Effector CD8-positive, alpha-beta T cell (primary cell): ENCODE measurements at regions not wholly inside any gene's neighbourhood (a gene's known extent, or its start where the extent isn't known, plus 50 kb on each side); places are given as distances from the start of the nearest gene placed in this dataset.
"Not testable (repeated sequence)": the region's sequence is repeated elsewhere in the genome, so short reads cannot be mapped to it uniquely, and the experiment has no call there.

Source experiments
- DNase-seq: peaks from one replicate; lab custom pipeline; 2025; lab: John Stamatoyannopoulos, UW

DNA sequence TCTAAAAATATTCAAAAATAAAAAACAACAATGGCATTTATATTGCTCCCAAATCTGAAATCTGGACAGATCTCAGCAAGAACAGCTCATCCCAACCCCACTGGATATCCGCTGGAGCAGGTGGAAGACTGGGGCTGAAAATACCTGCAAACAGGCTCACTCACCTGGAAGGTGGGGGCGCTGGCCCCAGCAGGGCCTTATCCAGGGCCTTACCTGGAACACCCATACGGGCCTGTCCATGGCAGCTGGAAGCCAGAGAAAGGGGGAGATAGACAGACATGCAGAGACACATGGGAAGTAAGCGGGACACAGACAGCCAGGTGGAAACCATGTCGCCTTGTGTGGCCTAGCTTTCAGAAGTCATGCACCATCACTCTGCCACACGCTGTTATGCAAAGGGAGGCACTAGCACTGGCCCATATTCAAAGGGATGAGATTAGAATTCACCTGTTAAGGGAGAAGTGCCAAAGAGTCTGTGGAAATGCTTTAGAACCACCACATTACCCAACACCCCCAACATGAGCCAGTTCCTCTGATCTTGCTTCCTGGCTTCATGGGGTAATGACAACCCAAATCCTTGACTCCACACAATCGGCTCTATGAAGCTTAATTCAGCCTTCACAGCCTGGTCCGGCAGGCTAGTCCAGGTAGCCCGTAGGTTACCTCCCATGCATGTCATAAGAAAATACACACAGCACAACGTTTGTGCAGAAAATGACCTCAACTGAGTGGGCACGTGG, 99.0 kb upstream of the CDYL start:
- no peak for DNase-seq

DNA sequence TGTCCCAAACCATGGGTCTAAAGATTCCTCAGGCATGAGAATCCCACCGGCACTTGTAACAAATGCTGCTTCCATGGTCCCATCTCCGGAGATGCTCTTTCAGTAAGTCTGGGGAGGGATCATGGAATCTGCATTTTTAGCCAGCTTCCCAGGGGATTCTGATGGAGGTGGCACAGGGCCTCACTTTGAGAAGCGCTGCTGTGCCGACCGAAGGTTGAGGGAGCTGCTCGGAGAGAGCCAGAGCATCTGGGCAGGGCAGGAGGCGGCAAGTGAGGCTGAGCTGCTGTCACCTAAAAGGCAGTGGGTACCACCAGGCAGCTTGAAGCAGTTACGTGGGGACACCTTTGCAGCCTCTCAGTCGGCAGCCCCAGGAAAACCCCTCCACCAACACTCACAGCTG, 100.2 kb upstream of the CDYL start:
- no peak for DNase-seq

DNA sequence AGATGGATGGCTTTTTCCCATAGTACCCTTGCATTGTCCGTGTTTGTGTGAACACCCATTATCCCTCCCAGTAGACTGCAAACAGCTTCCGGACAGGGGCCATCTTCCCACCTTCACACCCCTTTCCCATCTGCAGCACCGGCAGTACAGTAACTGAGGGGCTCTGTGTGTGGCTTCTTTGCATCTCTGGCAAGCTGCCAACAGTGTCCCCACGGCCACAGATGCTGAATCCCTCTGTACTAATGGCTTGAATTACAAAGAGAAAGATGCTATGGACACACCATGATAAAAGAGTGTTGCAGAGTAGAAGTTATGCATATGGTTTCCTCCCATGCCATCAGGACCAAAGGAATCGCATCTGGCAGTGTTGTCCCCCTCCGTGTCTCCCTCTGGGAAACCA, 101.1 kb upstream of the CDYL start:
- DNase-seq: no peak

DNA sequence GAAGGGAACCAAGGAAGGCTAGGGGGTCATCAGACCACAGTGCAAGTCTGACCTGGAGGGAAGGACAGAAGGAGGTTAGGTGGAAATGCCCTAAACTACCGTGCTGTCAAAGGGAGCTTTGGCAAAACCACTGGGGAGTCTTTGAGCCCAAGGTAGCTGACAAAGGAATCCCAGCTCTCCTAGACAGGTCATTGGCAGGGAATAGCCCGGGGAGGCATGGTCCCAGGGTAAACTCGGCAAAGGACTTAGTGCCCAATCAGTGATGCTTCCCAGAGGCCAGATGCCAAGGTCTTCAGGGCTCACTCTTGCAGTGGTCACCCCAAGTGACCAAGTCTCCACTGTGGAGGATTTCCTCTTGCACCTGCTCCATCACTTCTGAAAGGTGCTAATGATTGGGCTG, 102.3 kb upstream of the CDYL start:
- no peak for DNase-seq

DNA sequence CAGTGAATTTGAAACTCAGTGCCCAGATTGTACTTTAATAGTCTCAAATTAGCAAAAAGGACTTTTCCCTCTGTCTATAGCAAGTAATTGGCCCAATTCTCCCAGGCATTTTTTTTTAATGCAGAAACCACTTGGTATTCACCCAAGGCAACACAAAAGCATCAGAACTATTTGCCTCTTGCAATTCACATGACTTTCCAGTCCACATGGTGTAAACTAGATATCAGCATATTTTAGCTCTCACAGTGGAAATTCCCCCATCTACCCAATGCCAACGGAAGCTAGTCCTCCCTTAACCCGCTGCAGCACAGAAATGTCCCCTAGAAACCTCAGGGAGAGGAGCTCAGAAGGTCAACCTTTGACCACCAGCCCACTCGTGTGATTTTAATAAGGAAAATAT, 103.4 kb upstream of the CDYL start:
- DNase-seq: no peak

DNA sequence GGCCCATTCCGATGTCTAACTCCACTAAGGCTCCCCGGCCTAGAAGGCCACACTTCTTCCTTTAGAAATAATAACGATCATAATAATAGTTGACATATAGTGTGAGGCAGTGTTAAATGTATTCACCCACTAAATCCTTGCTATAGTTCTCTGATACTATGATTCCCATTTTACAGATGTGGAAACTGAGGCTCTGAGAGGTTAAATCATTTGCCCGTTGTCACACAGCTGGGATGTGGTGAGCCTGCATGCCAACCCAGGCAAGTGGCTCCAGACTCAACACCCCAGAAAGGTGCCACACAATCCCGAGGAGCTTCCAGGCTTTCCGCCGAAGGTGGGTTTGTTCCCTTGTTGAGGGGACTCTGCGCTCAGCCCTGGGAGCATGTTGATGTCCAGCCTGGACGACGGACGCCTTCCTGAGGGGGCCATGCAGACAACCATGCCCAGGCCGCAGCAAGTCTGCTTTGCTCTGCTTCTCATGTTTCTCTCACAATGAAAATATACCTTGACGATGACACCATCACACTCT, 104.6 kb upstream of the CDYL start:
- DNase-seq: no peak

DNA sequence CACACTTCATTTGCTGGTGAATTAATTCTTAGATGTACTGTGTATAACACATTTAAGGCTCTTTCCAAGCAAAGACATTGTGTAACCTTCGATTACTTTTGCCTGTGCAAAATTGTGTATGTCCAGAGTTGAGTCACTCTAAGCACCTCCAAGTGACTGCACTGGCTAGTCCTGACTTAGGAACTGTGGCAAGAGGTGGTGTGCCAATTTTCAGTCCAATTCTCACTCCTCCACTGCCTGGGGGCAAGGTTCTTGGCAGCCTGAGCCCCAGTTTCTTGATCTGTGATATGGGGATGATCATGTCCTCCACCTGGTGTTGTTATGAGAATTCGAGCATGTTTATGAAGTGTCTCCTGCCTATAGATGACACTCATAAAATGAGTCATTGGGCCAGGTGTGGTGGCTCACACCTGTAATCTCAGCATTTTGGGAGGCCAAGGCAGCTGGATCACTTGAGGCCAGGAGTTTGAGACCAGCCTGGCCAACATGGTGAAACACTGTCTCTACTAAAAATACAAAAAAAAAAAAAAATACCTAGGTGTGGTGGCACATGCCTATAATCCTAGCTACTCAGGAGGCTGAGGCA, 105.3 kb upstream of the CDYL start:
- DNase-seq: no peak

DNA sequence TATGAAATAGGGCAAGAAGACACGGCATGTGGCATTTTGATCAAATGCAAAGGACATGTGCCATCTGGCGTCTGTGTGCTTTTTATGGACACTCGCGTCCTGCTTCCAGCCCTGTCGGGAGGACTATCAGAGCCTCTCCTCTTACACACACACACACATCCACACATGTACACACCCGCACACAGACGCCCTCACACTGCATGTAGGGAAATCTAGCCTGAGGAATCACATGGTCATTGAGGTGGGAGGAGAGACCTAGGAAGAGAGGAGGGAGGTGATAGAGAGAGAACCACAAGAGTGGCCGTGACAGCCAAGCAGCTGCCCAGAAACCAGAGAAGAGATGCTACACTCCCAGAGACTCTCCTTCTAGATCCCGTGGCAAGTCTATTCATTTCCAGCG, 105.9 kb upstream of the CDYL start:
- DNase-seq: no peak

DNA sequence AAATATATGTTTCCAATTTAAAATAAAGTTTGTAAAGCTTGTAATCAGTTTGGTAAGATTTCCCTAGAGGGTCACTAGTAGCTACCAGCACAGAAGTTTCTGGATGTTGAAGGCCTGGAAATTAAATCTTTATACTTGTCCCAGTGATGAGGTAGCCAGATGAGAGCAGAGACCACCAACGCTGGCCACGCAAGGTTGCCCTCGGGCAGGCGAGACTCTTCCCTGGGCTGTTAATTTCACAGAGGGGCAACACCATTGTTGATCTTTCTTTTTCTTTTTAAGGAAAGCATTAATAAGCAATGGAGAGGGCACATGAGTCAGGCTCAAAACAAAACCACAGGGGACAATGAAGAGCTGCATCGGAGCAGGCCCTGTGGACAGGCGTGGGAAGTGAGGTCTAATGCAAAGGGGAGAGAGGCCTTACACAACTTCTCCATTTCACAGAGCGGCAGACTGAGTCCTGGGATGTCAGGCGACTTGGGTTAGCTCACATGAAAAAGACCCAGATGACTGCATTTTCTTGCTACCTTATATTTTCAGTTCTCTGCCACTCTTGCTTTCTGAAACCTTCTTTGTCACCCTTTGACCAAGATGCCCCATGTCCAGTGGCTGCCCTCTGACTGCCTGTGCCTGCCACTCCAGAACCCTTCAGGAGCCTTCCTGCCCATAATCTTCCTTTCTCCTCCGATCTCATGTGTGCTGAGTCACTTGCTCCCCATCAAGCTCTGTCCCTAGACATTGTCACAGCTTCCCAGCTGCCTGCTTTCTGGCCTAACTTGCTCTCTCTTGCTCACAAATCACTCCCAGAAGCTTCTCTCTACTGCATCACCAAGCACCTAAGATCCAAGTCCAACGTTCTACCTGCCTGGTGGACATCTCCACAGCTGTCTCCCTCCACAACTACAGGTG, 107.7 kb upstream of the CDYL start:
- DNase-seq: no peak

DNA sequence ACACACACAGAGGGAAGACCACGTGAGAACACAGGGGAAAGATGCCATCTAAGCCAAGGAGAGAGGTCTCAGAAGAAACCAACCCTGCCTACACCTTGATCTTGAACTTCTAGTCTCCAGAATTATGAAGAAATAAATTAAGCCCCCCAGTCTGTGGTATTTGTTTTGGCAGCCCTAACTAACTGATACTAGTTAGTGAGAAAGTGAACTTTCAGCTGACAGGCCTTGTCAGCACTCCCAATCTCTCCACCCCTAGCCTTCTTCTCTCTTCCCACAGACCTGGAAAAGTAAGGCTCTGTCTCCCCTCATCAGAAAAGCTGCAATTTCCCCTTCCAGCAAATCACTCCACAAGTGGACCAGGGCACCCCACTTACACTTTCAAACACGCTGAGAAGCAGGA, 108.6 kb upstream of the CDYL start:
- DNase-seq: no peak

DNA sequence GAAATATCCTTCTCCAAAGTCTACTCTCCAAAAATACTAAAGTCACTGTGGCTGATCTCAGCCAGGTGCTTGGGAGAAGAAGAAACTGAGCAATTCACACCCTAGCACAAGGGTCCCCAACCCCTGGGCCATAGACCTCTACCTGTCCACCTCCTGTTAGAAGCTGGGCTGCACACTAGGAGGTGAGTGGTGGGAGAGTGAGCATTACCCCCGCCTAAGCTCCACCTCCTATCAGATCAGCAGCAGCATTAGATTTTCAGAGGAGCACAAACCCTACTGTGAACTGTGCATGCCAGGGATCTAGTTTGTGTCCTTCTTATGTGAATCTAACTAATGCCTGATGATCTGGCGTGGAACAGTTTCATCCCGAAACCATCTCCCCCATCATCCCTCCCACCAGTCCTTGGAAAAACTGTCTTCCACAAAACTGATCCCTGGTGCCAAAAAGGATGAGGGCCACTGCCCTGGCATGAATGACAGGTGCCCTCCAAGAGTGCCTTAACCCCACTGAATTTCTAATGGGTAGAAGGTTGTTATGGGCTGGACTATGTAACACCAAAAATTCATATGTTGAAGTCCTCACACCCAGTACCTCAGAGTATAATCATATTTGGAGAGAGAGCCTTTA, 109.2 kb upstream of the CDYL start:
- DNase-seq: no peak

DNA sequence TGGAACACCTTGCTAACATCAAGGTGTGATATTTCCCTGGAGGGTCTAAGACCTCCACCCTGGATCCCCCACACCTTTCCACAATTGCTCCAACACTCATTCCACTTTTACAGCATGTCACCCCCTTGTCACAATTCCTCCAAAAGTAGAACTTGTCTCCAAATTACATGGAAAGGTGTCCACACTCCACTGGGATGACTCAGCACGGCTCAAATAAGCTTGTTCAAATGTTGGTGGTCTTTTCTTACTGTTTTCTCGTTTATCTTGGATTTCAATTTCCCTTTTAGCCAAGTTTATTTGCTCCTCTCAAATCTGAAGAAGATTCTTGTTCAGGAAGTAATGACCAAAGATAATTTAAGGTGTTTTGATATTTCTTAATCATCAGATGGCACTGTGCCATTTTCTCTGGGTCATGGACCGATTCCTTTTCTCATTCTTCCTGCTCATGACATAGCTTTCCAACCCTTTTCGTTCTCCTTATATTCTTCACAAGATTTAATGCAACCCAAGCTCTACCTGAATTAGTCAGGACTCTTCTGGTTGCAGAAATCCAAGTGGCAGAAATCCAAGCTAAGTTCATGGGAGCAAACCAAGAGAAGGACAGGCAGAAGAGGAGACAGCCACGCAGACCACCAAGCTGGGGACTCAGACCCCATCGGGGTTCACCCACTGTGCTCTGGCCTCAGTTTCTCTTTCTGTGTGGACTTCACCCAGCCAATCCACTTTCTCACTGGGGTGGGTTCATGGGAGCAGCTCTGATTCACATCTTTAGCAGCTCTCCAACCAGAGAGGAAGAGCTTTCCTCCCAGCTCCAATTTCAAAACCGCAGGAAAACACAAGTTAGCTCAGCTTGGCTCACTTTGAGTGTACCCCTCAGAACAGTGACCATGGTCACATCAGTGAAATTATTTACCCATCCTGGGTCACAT, 110.5 kb upstream of the CDYL start:
- DNase-seq: no peak

DNA sequence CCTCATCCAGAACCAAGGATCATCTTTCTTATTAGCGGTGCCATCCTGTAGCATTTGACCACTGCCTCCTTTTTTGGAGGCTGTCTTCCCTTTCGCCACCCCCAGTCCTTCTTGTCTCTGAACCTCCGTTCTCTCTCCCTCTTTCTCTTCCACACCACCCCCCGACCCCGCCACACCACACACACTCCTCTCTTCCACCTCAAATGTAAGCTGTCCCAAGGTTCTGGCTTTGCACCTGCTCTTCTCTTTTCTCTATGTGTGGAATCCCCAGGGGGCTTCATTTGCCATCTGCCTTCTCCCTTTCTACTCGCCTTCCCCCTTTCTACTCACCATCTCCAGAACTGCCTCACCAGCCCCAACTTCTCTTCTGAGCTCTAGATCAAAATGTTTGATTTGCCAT, 111.3 kb upstream of the CDYL start:
- no peak for DNase-seq

DNA sequence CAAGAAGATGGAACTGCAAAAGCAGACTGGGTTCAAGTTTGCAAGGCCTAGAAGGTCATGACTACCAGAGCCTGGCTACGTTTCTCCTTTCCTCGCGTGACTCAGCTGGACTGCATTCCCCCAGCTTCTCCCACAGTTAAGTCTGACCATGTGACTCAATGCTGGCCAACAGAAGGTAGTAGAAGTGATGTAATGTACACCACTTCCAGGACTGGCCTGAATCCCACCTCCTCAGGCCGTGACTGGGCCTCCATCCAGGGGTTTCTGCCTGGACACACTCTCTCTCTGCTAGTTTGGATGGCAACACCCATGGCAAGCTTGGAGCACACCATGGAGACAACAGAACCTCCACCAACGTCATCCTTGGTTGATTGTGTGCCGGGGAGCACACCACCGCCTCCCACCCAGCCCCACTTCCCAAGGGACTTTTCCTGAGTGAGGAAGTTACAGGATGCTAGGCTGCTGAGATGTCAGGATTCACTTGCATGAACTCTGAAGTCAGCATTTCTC, 112.0 kb upstream of the CDYL start:
- no peak for DNase-seq

DNA sequence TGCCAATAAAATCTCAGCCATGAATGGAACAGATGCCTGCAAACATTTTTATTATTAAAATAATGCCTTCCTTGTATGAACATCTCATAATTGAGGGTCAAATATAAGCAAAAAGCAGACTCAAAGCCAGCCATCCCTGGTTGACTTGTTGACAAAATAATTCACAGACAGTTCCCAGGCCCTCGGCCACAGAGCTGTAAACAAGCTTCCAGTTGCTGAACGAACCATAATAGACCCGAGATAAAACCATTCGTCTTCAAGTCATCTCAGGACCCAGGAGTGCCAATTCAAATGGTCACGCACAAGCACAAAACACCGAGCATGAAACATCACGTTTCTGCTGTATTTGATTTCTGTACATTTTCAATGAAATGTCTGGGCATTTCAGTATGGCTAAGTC, 113.3 kb upstream of the CDYL start:
- no peak for DNase-seq

DNA sequence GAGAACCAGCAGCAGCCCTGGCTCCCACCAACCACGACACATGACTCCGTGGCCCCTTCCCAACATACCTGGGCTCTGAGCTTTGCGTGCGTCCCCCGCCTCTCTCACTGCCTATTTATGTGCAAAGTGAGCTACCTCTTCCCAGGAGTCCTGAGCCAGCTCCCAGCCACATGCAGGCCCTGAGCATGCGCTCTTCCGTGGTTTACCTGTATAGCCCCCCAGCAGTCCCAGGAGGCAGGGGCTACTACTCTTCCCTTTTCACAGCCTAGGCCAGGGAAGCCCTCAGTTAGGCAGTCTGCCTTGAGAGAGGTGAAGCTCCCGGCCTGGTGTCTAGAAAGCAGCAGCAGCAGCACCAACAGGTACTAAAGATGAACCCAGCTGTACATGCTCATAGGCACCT, 114.8 kb upstream of the CDYL start:
- DNase-seq: no peak

DNA sequence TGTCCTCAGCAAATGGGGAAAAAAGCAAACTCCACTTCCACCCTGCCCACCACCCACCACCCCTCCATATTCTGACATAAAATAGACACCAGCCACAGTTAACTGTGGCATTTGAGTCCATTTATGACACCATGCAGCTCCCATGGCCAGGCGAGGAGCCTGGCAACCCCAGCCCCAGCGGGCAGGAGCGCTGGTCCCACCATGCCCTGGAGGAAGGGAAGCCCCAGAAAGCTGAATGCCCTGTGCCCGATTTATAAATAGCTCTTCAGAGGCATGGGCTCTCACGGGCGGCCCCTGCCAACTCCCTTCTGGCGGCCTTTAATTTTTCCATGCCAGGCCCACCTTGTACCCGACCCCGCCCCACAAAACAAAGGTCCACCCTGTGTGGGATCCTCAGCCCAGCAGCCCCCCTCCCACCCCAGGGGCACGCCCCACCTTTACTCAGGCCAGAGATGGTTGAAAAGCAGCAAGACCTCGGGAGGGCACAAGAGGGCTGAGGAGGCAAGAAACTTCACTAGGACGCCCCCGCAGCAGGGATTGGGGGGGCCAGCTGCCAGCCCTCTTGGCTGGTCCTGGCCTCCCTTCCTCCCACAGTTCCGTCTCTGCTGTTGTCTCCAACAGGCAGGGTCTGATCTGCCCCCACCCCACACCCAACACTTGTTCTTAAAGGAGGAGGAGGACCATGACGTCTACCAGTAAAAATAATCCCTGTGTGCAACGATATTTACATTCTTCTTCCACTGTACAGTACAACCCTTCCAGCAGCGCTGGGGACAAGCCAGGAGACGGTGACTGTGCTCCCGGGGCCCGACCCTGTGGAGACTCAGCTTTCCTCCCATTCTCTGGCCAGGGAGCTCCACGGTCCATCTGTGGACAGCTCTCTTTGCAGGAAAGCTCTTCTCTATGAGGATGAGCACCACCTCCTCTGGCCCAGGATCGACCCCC, 115.6 kb upstream of the CDYL start:
- DNase-seq: no peak

DNA sequence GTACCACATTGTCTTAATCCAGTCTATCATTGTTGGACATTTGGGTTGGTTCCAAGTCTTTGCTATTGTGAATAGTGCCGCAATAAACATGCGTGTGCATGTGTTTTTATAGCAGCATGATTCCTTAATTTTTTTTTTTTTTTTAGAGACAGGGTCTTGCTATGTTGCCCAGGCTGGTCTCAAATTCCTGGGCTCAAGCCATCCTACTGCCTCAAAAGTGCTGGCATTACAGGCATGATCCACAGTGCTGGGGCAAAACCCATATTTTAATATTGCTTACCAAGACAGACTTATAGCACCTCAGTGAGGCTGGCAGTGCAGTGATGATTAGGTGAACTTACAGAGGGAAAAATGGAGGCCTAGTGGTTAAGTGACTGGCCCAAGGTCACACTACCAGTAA, 116.5 kb upstream of the CDYL start:
- DNase-seq: not testable (repeated sequence)

DNA sequence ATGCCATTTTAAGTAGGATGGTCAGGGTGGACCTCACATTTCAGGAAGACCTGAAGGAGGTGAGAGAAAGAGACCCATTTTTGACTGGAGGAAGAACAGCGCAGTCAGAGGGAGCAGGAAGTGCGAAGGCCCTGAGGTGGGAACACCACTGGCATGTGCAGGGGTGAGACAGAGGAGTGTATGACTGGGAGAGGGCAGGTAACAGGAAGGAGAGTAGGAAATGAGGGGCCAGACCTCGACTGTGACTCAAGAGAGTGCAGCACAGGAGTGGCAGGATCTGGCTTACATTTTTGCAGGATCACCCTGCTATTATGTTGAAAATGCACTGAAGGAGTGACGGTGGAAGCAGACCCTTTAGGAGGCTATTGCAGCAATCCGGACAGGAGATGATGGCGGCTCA, 117.7 kb upstream of the CDYL start:
- DNase-seq: no peak

DNA sequence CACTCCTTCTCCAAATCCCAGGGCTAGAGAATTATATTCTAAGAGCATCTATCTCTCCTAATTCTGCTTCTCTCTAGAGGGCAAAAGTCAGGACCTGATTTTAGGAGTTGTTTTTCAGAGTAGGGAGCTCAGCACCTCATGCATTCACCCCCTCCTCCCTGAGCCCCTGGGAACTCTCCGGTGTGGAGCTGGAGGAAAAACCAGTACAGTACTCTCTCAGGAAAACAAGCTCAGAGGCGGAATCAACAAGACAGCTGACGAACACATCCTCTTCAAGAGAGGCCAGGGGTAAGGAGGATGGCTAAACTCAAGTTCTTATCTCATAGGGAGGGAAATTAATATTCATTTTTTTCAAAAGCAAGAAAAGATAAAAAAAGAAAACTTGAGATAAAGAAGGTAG, 120.1 kb upstream of the CDYL start:
- DNase-seq: no peak
